MM.1S (cell line): ENCODE measurements at regions not wholly inside any gene's neighbourhood (a gene's known extent, or its start where the extent isn't known, plus 50 kb on each side); places are given as distances from the start of the nearest gene placed in this dataset.

ENCODE experiments used
- DNase-seq: peaks from one replicate; pipeline ENCODE4 v3.0.0-alpha.2; 2015
- H2AFZ ChIP-seq: fragments of 300-600 bp; sonication (generic); 2 replicates; pipeline ENCODE4 v1.6.0; 2016; ENCODE audit warnings: antibody characterized with exemption, low read length
- H3F3A ChIP-seq: fragments of 300-600 bp; sonication (generic); 2 replicates; pipeline ENCODE4 v1.6.1; 2016; ENCODE audit warnings: mild to moderate bottlenecking, antibody characterized with exemption, low read length, moderate library complexity, mixed read lengths; ENCODE audit not compliant: insufficient read depth
- H3K27ac ChIP-seq: fragments of 300-600 bp; sonication (generic); 2 replicates; pipeline ENCODE4 v1.5.1; 2016; ENCODE audit warnings: mild to moderate bottlenecking, low read length
- H3K27me3 ChIP-seq: fragments of 300-600 bp; sonication (generic); replicated peaks from 2 replicates; pipeline ENCODE4 v1.6.0; 2016; ENCODE audit warnings: low read length; ENCODE audit not compliant: insufficient read depth
- H3K36me3 ChIP-seq: fragments of 300-600 bp; sonication (generic); replicated peaks from 2 replicates; pipeline ENCODE4 v1.6.1; 2016; ENCODE audit warnings: mild to moderate bottlenecking, low read length, mixed read lengths; ENCODE audit not compliant: insufficient read depth
- H3K4me1 ChIP-seq: fragments of 300-600 bp; sonication (generic); 2 replicates; pipeline ENCODE4 v1.6.1; 2016; ENCODE audit warnings: low read length, mixed read lengths
- H3K4me2 ChIP-seq: fragments of 300-600 bp; sonication (generic); 2 replicates; pipeline ENCODE4 v1.6.0; 2016; ENCODE audit warnings: low read depth, low read length
- H3K4me3 ChIP-seq: fragments of 300-600 bp; sonication (generic); 2 replicates; pipeline ENCODE4 v1.5.1; 2016; ENCODE audit warnings: low read length, mixed read lengths
- H3K79me2 ChIP-seq: fragments of 300-600 bp; sonication (generic); 2 replicates; pipeline ENCODE4 v1.6.1; 2016; ENCODE audit warnings: mixed run types, low read length, mixed read lengths
- H3K9ac ChIP-seq: fragments of 300-600 bp; sonication (generic); 2 replicates; pipeline ENCODE4 v1.6.1; 2016; ENCODE audit warnings: low read length, mixed read lengths
- H3K9me2 ChIP-seq: fragments of 300-600 bp; sonication (generic); replicated peaks from 2 replicates; pipeline ENCODE4 v1.6.1; 2016; ENCODE audit warnings: mild to moderate bottlenecking, low read length, mixed read lengths; ENCODE audit not compliant: insufficient read depth
- H3K9me3 ChIP-seq: fragments of 300-600 bp; sonication (generic); replicated peaks from 2 replicates; pipeline ENCODE4 v1.6.1; 2016; ENCODE audit warnings: mild to moderate bottlenecking, low read length, mixed read lengths; ENCODE audit not compliant: insufficient read depth
- H4K20me1 ChIP-seq: fragments of 300-600 bp; sonication (generic); 2 replicates; pipeline ENCODE4 v1.6.1; 2016; ENCODE audit warnings: mild to moderate bottlenecking, low read length, moderate library complexity, mixed read lengths; ENCODE audit not compliant: insufficient read depth
- EZH2 ChIP-seq: fragments of 300-600 bp; sonication (generic); optimal IDR thresholded peaks from 2 replicates; pipeline ENCODE3; 2017; ENCODE audit warnings: low read depth, mild to moderate bottlenecking, antibody characterized with exemption, low read length, mixed read lengths
- EZH2phosphoT487 ChIP-seq: fragments of 300-600 bp; sonication (generic); IDR thresholded peaks from 2 replicates; pipeline ENCODE4 v1.6.1; 2018; ENCODE audit warnings: antibody characterized with exemption, low read length
- TF ChIP-seq, protein P1 (sequence below): fragments of 300-600 bp; sonication (generic); IDR thresholded peaks from 2 replicates; pipeline ENCODE4 v1.5.1; 2016; ENCODE audit warnings: antibody characterized with exemption, low read length, mixed read lengths

DNA sequence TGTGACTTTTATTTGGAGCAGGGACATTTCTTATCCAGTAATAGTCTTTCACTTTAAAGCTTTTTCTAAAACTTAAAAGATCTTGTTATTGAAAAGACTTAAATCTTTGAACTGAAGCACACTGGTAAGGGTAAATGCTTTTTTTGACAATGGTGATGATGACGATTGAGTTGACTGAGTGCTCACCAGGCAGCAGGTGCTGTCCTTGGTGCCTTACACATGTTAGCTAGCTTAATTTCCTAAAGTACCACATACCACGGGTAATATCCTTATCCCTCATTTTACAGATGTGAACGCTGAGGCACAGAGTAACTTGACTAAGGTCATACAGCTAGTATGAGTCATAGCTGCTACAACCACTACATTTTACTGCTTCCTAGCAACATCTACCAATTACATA, 200.0 kb downstream of the XPNPEP1 start:
- Histone ChIP-seq H3K4me3 (no peak overlapping the region), H3K4me2 (no peak overlapping the region), H3K27me3 (no peaks in the 10 kb centered on the region), H3K9me2 (no peaks in the 10 kb centered on the region), H3K9ac (no peak overlapping the region), H3K79me2 (no peaks in the 10 kb centered on the region), H3K36me3 (no peaks in the 10 kb centered on the region), H3F3A (no peaks in the 10 kb centered on the region), H3K4me1 (no peaks in the 10 kb centered on the region), H2AFZ (no peak overlapping the region), H3K9me3 (no peaks in the 10 kb centered on the region), H3K27ac (no peak overlapping the region), H4K20me1 (no peaks in the 10 kb centered on the region)
- TF ChIP-seq EZH2phosphoT487 (no peak), EZH2 (no peak)
- TF ChIP-seq, protein P1, sequence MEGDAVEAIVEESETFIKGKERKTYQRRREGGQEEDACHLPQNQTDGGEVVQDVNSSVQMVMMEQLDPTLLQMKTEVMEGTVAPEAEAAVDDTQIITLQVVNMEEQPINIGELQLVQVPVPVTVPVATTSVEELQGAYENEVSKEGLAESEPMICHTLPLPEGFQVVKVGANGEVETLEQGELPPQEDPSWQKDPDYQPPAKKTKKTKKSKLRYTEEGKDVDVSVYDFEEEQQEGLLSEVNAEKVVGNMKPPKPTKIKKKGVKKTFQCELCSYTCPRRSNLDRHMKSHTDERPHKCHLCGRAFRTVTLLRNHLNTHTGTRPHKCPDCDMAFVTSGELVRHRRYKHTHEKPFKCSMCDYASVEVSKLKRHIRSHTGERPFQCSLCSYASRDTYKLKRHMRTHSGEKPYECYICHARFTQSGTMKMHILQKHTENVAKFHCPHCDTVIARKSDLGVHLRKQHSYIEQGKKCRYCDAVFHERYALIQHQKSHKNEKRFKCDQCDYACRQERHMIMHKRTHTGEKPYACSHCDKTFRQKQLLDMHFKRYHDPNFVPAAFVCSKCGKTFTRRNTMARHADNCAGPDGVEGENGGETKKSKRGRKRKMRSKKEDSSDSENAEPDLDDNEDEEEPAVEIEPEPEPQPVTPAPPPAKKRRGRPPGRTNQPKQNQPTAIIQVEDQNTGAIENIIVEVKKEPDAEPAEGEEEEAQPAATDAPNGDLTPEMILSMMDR = no peak
- DNase-seq = no peak

DNA sequence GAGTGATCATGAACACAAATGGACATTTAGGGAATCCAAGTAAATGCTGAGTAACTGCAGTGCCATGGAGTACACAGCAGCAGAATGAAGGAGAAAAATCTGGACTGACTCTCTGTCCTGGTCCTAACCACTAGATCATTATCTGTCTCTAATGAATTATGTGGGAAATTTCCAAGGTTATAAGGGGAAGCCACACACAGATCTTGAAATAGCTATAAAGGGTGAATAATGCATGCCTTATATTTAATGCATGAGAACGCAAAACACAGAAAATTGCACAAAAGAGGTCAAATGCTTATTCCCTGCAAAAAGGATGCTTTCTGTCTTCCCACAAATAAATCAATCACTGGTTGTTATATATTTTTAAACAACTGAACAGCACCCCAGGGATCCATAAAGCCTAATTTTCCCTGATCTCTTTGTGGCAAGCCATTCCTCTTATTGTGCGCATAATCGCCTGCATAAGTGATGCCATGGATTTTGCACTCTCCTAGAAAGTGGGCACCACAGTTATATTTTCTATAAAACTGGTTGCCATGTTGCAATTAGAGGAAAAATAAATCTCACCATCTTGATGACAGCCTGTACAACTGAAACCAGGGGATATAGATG, 201.8 kb downstream of the XPNPEP1 start:
- TF ChIP-seq EZH2phosphoT487 (no peak), EZH2 (no peak)
- TF ChIP-seq, protein P1 = no peak
- H3K36me3 ChIP-seq = no peaks in the 10 kb centered on the region
- no peak for DNase-seq
- no peaks in the 10 kb centered on the region for H3K9me3 ChIP-seq
- H4K20me1 ChIP-seq = no peaks in the 10 kb centered on the region
- no peaks in the 10 kb centered on the region for H3F3A ChIP-seq
- H3K27ac ChIP-seq = no peak overlapping the region
- no peak overlapping the region for H2AFZ ChIP-seq
- H3K79me2 ChIP-seq = no peaks in the 10 kb centered on the region
- no peak overlapping the region for H3K4me2 ChIP-seq
- no peak overlapping the region for H3K9ac ChIP-seq
- H3K27me3 ChIP-seq = no peaks in the 10 kb centered on the region
- H3K4me3 ChIP-seq = no peak overlapping the region
- no peaks in the 10 kb centered on the region for H3K9me2 ChIP-seq
- no peaks in the 10 kb centered on the region for H3K4me1 ChIP-seq

DNA sequence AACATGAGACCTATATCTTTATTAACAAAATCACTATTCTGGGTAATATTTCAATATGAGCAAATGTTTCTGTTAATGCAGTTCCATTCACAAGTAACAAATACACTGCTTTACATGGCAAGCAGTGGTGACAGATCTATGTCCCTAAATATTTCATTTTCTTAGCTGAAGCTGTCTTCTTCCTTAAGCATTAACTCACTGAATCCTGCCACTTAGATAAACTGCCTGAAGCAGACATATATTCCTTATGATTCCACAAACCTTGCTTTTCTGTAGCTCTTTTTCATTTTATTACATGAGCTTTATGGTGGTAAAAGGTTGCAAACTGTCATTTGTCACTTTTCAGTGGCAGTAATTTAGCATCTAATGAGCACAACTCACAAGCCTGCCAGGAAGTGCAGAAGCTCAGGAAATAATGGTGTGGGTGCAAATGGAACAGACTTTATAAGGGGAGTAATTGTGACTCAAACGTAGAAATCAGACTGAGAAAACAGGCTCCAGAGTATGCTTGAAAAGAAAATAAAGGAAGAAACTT, 217.2 kb downstream of the XPNPEP1 start:
- TF ChIP-seq, protein P1 = no peak
- TF ChIP-seq EZH2phosphoT487 (no peak), EZH2 (no peak)
- H3K4me3 ChIP-seq = no peak overlapping the region
- H3F3A ChIP-seq = no peaks in the 10 kb centered on the region
- no peaks in the 10 kb centered on the region for H3K9me2 ChIP-seq
- H3K9me3 ChIP-seq = no peaks in the 10 kb centered on the region
- H3K27ac ChIP-seq = no peak overlapping the region
- DNase-seq = no peak
- H3K36me3 ChIP-seq = no peaks in the 10 kb centered on the region
- no peak overlapping the region for H2AFZ ChIP-seq
- H3K4me1 ChIP-seq = no peaks in the 10 kb centered on the region
- H3K79me2 ChIP-seq = no peaks in the 10 kb centered on the region
- no peaks in the 10 kb centered on the region for H3K27me3 ChIP-seq
- no peak overlapping the region for H3K9ac ChIP-seq
- no peak overlapping the region for H3K4me2 ChIP-seq
- H4K20me1 ChIP-seq = no peaks in the 10 kb centered on the region
